ENCODE measurements at regions not wholly inside any gene's neighbourhood (a gene's known extent, or its start where the extent isn't known, plus 50 kb on each side); places are given as distances from the start of the nearest gene placed in this dataset.

DNA sequence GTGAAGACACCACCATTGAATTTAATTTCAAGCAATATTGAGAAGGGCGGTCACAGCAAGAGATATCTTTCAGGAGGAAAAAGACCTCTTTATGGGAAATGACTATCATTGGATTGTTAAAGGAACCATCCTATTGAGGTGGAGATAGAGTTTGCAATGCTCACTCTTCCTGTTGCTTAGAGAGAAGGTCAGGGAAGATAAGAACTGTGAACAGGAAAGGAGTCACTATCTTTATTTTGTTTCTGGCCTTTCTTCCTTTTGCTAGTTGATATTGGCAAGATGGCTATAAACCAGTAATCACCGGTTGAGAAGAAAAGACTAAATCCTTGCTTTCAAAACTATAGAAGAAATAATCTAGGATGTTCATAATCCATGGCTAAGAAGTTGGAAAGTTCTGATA lies 112.1 kb upstream of the TMEM108 start:
- TF ChIP-seq, protein P1, sequence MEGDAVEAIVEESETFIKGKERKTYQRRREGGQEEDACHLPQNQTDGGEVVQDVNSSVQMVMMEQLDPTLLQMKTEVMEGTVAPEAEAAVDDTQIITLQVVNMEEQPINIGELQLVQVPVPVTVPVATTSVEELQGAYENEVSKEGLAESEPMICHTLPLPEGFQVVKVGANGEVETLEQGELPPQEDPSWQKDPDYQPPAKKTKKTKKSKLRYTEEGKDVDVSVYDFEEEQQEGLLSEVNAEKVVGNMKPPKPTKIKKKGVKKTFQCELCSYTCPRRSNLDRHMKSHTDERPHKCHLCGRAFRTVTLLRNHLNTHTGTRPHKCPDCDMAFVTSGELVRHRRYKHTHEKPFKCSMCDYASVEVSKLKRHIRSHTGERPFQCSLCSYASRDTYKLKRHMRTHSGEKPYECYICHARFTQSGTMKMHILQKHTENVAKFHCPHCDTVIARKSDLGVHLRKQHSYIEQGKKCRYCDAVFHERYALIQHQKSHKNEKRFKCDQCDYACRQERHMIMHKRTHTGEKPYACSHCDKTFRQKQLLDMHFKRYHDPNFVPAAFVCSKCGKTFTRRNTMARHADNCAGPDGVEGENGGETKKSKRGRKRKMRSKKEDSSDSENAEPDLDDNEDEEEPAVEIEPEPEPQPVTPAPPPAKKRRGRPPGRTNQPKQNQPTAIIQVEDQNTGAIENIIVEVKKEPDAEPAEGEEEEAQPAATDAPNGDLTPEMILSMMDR (IDR thresholded peaks at IDR 0.05) = no peak
- no peak for TF ChIP-seq POLR2A (IDR thresholded peaks at IDR 0.05)

All from lower leg skin (tissue), 3 donors.